Cardiac muscle cell (in vitro differentiated cells and primary cell): ENCODE measurements at regions not wholly inside any gene's neighbourhood (a gene's known extent, or its start where the extent isn't known, plus 50 kb on each side); places are given as distances from the start of the nearest gene placed in this dataset.

Experiments
- DNase-seq, 2 donors: peaks; one replicate each; pipeline versions ENCODE4 v3.0.0 to v3.0.0-alpha.2; 2010 to 2017; ENCODE audit warnings: low read depth in 1 of 2, low spot score in 1 of 2
- H3K27ac ChIP-seq: fragments of 200-600 bp; sonication (generic); 2 replicates; pipeline ENCODE4 v1.5.1; 2016
- H3K27me3 ChIP-seq: fragments of 200-600 bp; sonication (generic); 2 replicates; pipeline ENCODE4 v1.6.0; 2016; ENCODE audit warnings: control low read depth
- H3K36me3 ChIP-seq: fragments of 200-600 bp; sonication (generic); 2 replicates; pipeline ENCODE4 v1.5.1; 2016; ENCODE audit warnings: control low read depth
- H3K4me1 ChIP-seq: fragments of 200-600 bp; sonication (generic); 2 replicates; pipeline ENCODE4 v1.8.1; 2017; ENCODE audit warnings: low read depth, mild to moderate bottlenecking, mixed run types
- H3K4me3 ChIP-seq: fragments of 200-600 bp; sonication (generic); 2 replicates; pipeline ENCODE4 v1.5.1; 2016; ENCODE audit warnings: mild to moderate bottlenecking
- H3K9me3 ChIP-seq: fragments of 200-600 bp; sonication (generic); 2 replicates; pipeline ENCODE4 v1.5.1; 2017; ENCODE audit warnings: low read depth, mild to moderate bottlenecking, control low read depth
- TF ChIP-seq, protein P1 (sequence below): IDR thresholded peaks from 2 replicates; pipeline ENCODE4 v1.5.1; 2012; ENCODE audit warnings: low read depth, mild to moderate bottlenecking, low read length

GRCh38 chr1:164951508-164951907 lies 392.5 kb downstream of the PBX1 start:
- TF ChIP-seq, protein P1, sequence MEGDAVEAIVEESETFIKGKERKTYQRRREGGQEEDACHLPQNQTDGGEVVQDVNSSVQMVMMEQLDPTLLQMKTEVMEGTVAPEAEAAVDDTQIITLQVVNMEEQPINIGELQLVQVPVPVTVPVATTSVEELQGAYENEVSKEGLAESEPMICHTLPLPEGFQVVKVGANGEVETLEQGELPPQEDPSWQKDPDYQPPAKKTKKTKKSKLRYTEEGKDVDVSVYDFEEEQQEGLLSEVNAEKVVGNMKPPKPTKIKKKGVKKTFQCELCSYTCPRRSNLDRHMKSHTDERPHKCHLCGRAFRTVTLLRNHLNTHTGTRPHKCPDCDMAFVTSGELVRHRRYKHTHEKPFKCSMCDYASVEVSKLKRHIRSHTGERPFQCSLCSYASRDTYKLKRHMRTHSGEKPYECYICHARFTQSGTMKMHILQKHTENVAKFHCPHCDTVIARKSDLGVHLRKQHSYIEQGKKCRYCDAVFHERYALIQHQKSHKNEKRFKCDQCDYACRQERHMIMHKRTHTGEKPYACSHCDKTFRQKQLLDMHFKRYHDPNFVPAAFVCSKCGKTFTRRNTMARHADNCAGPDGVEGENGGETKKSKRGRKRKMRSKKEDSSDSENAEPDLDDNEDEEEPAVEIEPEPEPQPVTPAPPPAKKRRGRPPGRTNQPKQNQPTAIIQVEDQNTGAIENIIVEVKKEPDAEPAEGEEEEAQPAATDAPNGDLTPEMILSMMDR = no peak
- Histone ChIP-seq H3K4me1 (peaks cover 41% of the 10 kb centered on the region), H3K27me3 (no peaks in the 10 kb centered on the region), H3K9me3 (peaks cover 3% of the 10 kb centered on the region), H3K36me3 (no peaks in the 10 kb centered on the region), H3K27ac (peak overlapping the region; percentile 61), H3K4me3 (no peak overlapping the region)
- DNase-seq = no peak

GRCh38 chr1:164950541-164950986 lies 391.6 kb downstream of the PBX1 start:
- DNase-seq = peak; percentile 9 to 60
- Histone ChIP-seq H3K4me3 (no peak overlapping the region), H3K36me3 (no peaks in the 10 kb centered on the region), H3K27ac (peak overlapping the region; percentile 61), H3K9me3 (peaks cover 3% of the 10 kb centered on the region), H3K27me3 (no peaks in the 10 kb centered on the region), H3K4me1 (peaks cover 41% of the 10 kb centered on the region)
- TF ChIP-seq, protein P1 = no peak

DNA sequence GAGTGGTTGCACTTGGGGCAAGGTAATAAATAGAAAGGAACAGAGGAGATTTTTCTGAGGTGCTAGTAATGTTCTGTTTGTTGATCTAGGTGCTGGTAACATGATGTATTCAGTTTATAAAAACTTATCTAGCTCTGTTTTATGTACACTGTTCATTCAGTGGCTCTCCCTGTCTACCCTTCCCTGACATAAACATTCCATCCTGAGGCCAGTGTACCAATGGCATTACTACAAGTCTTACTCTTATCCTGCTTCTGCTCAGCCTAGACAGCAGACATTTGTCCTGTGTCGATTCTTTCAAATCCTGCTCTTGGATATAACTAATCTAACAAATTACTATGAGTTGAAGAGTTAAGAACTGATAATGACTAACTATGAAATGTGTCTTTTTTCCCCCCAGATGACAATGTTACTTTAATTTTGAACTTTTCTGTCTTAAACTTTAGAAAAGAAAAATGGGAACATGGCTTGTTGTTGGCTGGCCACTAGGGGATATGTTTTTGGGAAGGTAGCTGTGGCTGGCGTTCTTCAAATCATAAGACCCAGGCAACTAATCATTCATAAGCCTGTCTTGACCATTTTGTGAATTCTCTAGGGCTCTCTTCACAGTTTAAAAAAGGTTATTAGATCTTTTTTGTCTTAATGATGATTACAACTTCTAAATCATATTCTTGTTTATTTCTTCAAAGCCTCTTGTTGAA lies 390.9 kb downstream of the PBX1 start:
- Histone ChIP-seq H3K9me3 (peaks cover 3% of the 10 kb centered on the region), H3K36me3 (no peaks in the 10 kb centered on the region), H3K4me3 (no peak overlapping the region), H3K27ac (peak overlapping the region; percentile 61), H3K27me3 (no peaks in the 10 kb centered on the region), H3K4me1 (peaks cover 41% of the 10 kb centered on the region)
- no peak for DNase-seq
- TF ChIP-seq, protein P1 = no peak

DNA sequence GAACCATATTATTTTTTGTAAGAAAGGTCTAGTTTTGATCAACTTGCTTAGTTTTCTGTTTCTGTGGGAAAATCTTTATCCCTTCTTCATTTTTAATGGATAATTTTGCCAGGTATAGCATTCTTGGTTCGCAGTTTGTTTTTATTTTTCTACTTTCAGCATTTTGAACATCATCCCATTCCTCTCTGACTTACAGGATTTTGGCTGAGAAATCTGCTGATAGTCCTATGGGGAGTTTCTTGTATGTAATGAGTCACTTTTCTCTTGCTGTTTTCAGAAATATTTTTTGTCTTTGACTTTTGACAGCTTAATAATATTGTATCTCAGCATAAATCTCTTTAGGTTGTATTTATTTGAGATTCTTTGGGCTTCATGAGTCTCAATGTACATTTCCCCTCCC lies 389.1 kb downstream of the PBX1 start:
- no peak overlapping the region for H3K4me3 ChIP-seq
- TF ChIP-seq, protein P1 = no peak
- no peak for DNase-seq
- H3K27ac ChIP-seq = no peak overlapping the region
- no peaks in the 10 kb centered on the region for H3K36me3 ChIP-seq
- peaks cover 3% of the 10 kb centered on the region for H3K9me3 ChIP-seq
- no peaks in the 10 kb centered on the region for H3K27me3 ChIP-seq
- H3K4me1 ChIP-seq = peaks cover 26% of the 10 kb centered on the region

DNA sequence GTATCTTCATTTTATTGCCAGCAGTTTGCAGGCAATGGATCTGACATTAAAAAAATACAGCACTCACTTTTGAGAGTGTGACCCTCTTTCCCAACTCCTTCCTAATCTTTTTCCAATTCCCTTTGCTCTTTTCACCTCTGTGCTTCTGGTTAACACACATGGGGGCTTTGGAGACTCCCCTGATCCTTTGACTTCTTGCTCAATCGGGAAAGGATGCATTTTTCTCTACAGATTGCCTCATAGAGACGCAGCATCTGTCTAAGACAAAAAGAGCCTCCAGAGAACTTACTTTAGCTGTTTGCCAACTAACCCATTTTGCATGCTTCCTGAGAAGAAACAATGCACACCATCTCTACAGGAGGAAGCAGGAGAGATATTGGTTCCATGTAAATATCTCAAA lies 378.3 kb downstream of the PBX1 start:
- Histone ChIP-seq H3K9me3 (no peaks in the 10 kb centered on the region), H3K36me3 (no peaks in the 10 kb centered on the region), H3K4me1 (no peaks in the 10 kb centered on the region), H3K27ac (no peak overlapping the region), H3K4me3 (no peak overlapping the region), H3K27me3 (no peaks in the 10 kb centered on the region)
- DNase-seq = no peak
- TF ChIP-seq, protein P1 = no peak
